ENCODE measurements at regions not wholly inside any gene's neighbourhood (a gene's known extent, or its start where the extent isn't known, plus 50 kb on each side); places are given as distances from the start of the nearest gene placed in this dataset.

DNA sequence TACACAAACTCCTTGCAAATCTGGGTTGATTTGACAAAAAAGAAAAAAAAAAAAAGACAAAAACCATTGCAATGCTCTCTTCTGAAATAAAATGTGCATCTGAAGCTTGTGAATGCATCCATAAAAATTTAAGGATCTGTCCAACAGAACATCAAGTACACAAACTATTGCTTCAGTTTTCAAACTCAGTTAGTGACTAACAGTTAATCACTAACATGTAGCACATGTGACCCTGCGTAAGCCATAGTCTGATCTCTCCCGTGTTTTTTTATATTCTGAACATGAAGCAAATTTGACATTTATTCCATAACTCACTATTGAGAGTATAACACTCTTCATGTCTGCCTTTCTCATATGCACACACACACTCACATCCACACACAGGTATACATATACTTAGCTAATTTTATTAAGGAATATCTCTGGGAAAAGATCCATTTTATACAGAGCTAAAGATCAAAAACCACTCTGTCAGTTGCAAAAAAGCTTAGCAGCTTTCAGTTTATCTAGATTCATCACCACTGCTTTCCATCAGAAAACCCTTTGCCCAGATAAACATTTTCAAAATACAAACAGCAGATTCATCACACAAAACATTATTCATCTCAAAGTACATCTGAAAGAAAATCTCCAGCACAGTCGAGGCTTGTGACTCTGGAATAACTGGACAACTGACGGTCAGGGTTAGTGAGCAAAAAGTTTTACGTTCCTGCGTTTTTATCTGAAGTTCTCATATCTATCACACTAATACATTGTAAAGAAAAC is 1000.4 kb upstream of the ACVR2A start:
- Mint-ChIP-seq H3K36me3 (ENCODE audit: insufficient read depth in 1 of 3, low read depth in 3 of 3) (no peaks in the 10 kb centered on the region), H3K27me3 (ENCODE audit: low read depth) (no peaks in the 10 kb centered on the region), H3K9me3 (no peaks in the 10 kb centered on the region), H3K4me3 (no peak overlapping the region), H3K4me1 (peaks cover 5% of the 10 kb centered on the region in 2 experiments), H3K27ac (no peak overlapping the region)
- H3T11ph ChIP-seq (ENCODE audit: low read length): no peak overlapping the region
- H2BK12ac ChIP-seq (ENCODE audit: insufficient read length, low read depth, low read length): no peak overlapping the region
- H4K91ac ChIP-seq (ENCODE audit: insufficient read length, low read depth, low read length): no peak overlapping the region
- no peaks in the 10 kb centered on the region for H4K20me1 ChIP-seq (ENCODE audit: control insufficient read depth, insufficient read depth, insufficient read length)
- no peak overlapping the region for H3K23ac ChIP-seq (ENCODE audit: insufficient read length, low read depth, low read length)
- H2BK5ac ChIP-seq (ENCODE audit: insufficient read length, low read length): no peak overlapping the region
- H3K4me2 ChIP-seq (ENCODE audit: insufficient read depth, insufficient read length, low read length): no peak overlapping the region
- no peak overlapping the region for H2BK120ac ChIP-seq (ENCODE audit: low read depth, low read length, poor library complexity, severe bottlenecking)
- no peak overlapping the region for H2AFZ ChIP-seq (ENCODE audit: low read length)
- DNase-seq: no peak
- no peak overlapping the region for H4K8ac ChIP-seq (replicated peaks; ENCODE audit: insufficient read length, low read depth, low read length)
- no peak overlapping the region for H3K14ac ChIP-seq (ENCODE audit: insufficient read depth, low read length)
- H3K23me2 ChIP-seq (ENCODE audit: insufficient read length, low read depth, low read length, poor library complexity, severe bottlenecking): no peaks in the 10 kb centered on the region
- no peaks in the 10 kb centered on the region for H3K9me3 ChIP-seq (ENCODE audit: control insufficient read depth, low read depth, low read length)
- no peaks in the 10 kb centered on the region for H3K79me2 ChIP-seq (ENCODE audit: insufficient read depth, low read length)
- no peak overlapping the region for H3K56ac ChIP-seq (ENCODE audit: insufficient read length, low read depth, low read length)
- H3K4ac ChIP-seq (ENCODE audit: low read depth, low read length): no peak overlapping the region
- H3K27ac ChIP-seq (ENCODE audit: insufficient read length, low read depth, low read length): no peak overlapping the region
- no peaks in the 10 kb centered on the region for H3K4me1 ChIP-seq (ENCODE audit: insufficient read depth, low read length)
- H3K79me1 ChIP-seq (ENCODE audit: insufficient read depth, low read depth, low read length, poor library complexity, severe bottlenecking): no peaks in the 10 kb centered on the region
- H4K5ac ChIP-seq (ENCODE audit: insufficient read length, low read depth, low read length): no peak overlapping the region
- no peak overlapping the region for H3K18ac ChIP-seq (ENCODE audit: insufficient read length, low read depth, low read length)
- no peak overlapping the region for H2BK15ac ChIP-seq (ENCODE audit: low read depth, low read length)
- TF ChIP-seq CTCF (conservative IDR thresholded peaks at IDR 0.05): no peak
- no peak overlapping the region for H2AK5ac ChIP-seq (ENCODE audit: insufficient read length, low read length)
- H3K9ac ChIP-seq (ENCODE audit: extremely low read depth, insufficient read length, low read length): no peak overlapping the region
- H2BK20ac ChIP-seq (ENCODE audit: low read depth, low read length, poor library complexity, severe bottlenecking): no peak overlapping the region
- no peaks in the 10 kb centered on the region for H3K27me3 ChIP-seq (ENCODE audit: insufficient read depth, low read length)
- no CpG with 5 or more reads among the region's 6 CpGs for WGBS (ENCODE audit: extremely low coverage, insufficient read length, low lambda C conversion rate)
